HG02571 (cell line): ENCODE measurements at regions not wholly inside any gene's neighbourhood (a gene's known extent, or its start where the extent isn't known, plus 50 kb on each side); places are given as distances from the start of the nearest gene placed in this dataset.
"Not testable (repeated sequence)": the region's sequence is repeated elsewhere in the genome, so short reads cannot be mapped to it uniquely, and the experiment has no call there.

Experiments
- ATAC-seq: cut with Tn5 transposase; IDR thresholded peaks from one replicate; pipeline ENCODE4 v1.9.1; 2021; ENCODE audit warnings: mild to moderate bottlenecking, moderate library complexity; ENCODE audit not compliant: unreplicated experiment

GRCh38 chr1:147103416-147104155 lies 68.7 kb downstream of the PRKAB2 start:
- ATAC-seq = not testable (repeated sequence)

- ATAC-seq = no peak
These were observed 73.1 kb downstream of the PRKAB2 start for GRCh38 chr1:147099192-147099591.

DNA sequence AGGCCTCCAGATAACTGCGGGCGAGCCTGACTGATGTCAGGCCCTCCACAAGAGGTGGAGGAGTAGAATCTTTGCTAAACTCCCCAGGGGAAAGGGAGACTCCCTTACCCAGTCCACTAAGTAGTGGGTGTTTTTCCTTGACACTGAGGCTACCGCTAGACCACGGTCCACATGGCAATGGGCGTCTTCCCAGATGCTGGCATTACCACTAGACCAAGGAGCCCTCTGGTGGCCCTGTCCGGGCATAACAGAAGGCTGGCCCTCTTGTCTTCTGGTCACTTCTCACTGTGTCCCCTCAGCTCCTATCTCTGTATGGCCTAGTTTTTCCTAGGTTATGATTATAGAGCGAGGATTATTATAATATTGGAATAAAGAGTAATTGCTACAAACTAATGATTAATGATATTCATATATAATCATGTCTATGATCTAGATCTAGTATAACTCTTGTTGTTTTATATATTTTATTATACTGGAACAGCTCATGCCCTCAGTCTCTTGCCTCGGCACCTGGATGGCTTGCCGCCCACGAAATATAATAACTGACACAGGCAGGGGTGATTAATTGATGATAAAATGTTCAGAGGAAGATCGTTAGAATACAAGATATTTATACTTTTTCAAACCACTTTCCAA lies 73.8 kb downstream of the PRKAB2 start:
- not testable (repeated sequence) for ATAC-seq

- no peak for ATAC-seq
These were observed 76.6 kb downstream of the PRKAB2 start for GRCh38 chr1:147095691-147096090.

GRCh38 chr1:147091801-147092200 lies 80.5 kb downstream of the PRKAB2 start:
- ATAC-seq = no peak

GRCh38 chr1:147089457-147089856 lies 82.8 kb downstream of the PRKAB2 start:
- no peak for ATAC-seq

DNA sequence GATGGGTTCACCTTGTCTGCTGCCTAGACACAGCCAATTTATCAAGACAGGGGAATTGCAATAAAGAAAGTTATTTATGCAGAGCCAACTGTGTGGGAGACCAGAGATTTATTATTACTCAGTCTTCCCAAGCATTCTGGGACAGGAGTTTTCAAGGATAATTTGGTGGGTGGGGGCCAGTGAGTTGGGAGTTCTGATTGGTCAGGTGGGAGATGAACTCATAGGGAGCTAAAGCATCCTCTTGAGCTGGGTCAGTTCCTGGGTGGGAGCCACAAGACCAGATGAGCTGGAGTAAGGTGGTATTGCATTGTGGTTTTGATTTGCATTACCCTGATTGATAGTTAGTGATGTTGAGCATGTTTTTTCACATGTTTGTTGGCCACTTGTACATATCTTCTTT lies 86.1 kb downstream of the PRKAB2 start:
- no peak for ATAC-seq

DNA sequence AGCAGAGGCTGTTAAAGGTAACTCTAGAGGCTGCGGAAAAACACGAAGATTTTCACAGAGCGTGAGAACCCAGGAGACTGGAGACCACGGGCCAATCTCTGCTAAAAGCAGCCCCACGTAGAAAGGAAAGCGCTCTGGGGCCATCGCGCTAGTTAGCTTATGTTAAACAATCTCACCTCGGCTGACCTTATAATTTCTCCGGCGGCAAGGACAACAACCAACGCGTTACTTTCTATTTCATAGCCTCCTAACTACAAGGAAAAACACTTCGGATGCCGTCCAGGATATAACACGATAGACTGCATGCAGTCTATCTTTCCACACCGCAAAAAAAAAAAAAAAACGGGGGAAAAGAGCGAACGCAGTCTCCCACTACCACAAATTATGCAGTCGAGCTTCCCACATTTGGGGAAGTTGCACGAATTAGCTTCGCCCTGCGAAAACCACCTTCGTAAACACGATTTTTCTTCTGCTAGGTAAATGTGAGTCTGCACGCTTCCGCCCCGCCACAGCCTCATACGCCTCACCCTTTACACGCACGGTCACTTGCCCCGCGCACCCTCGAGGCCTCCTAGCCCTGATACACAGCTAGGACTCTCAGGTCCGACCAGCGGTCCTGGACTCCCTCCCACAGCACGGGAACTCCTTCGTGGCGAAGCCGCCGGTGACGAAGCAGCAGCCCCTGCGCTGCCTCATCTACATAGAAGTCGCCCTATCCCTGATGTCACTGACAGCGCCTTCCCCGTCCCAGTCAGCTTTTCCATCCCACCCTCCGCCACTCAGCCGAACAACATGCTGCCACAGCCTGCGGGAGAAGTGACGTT lies 87.8 kb downstream of the PRKAB2 start:
- ATAC-seq = peak; percentile 66

- no peak for ATAC-seq
These were observed 88.4 kb downstream of the PRKAB2 start for GRCh38 chr1:147083919-147084272.

- no peak for ATAC-seq
These were observed 91.4 kb downstream of the PRKAB2 start for GRCh38 chr1:147080671-147081394.

- ATAC-seq = no peak
These were observed 92.1 kb downstream of the PRKAB2 start for GRCh38 chr1:147080006-147080661.

GRCh38 chr1:147079400-147080005 lies 92.8 kb downstream of the PRKAB2 start:
- no peak for ATAC-seq

DNA sequence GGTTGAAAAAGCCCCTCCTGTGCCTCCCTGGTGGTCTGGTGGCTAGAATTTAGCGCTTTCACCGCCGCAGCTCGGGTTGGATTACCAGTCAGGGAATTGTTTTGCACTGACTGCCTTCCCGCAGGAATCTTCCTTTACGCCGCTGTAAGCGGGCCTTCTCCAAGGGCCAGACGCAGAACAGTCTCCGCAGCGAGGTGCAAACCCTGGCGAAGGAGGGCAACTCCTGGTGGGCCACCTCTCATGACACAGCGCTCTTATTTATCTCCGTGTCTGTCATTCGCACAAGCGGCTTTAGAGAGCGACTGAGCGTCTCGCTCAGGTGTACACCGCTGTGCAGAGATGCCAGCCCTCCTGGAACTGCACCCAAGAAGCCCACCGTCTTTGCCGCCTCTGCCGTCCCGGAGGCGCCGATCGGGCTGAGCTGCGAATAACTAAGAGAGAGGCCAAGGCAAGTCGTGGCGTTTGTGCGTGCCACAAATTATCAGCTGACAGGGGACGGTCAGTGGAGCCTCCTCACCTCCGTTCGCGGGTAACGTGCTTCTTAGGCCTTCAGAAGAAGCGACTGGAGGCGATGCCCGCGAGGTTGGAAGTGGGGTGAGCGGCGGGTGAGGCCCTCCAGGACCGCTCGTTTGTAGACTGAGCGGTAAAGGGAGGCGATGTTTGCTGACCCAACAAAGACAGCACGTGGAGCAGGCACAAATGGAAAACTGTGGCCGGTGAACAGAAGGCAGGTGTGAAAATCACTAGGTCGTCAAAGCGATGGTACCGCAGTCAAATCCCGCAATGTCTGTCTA lies 93.5 kb downstream of the PRKAB2 start:
- ATAC-seq = no peak

GRCh38 chr1:147077936-147078605 lies 94.2 kb downstream of the PRKAB2 start:
- ATAC-seq = no peak

DNA sequence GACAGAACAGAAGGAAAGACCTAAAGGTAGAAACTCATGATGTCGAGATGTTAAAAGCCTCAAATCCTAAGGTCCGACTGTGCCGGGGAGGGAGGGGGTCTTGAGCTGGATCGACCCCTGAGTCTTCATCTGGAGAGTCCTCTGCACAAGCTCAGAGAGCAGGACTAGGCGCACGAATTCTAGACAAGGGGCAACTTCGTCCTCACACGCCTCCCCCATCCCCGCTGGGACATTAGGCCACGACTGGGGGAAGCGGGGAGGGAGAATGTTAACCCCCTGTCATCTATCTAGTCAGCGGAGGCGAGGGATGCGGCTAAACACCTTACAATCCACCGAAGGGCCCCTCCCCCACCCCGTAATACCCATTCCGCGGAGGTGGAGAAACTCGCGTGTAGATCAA lies 94.7 kb downstream of the PRKAB2 start:
- no peak for ATAC-seq

DNA sequence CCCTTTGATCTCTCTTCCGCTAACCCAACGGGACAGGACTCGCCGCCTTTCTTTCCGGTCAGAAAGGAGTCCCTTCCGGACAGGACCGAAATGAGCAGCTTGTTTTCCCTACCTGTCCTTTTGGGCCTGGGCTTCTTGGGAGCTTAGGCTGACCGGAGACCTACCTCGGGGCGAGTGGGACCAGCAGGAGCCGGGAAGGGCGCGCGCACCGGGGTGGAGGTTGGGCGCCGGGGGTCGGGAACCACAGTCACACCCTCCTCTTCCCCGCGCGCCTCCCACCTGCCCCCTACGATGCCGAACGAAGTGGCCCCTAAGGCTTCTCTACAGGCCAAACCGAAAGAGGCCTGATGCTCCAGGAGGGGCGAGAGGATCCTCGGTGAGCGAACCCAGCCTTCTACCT lies 95.2 kb downstream of the PRKAB2 start:
- ATAC-seq = no peak

- no peak for ATAC-seq
These were observed 95.8 kb downstream of the PRKAB2 start for GRCh38 chr1:147076442-147076841.

DNA sequence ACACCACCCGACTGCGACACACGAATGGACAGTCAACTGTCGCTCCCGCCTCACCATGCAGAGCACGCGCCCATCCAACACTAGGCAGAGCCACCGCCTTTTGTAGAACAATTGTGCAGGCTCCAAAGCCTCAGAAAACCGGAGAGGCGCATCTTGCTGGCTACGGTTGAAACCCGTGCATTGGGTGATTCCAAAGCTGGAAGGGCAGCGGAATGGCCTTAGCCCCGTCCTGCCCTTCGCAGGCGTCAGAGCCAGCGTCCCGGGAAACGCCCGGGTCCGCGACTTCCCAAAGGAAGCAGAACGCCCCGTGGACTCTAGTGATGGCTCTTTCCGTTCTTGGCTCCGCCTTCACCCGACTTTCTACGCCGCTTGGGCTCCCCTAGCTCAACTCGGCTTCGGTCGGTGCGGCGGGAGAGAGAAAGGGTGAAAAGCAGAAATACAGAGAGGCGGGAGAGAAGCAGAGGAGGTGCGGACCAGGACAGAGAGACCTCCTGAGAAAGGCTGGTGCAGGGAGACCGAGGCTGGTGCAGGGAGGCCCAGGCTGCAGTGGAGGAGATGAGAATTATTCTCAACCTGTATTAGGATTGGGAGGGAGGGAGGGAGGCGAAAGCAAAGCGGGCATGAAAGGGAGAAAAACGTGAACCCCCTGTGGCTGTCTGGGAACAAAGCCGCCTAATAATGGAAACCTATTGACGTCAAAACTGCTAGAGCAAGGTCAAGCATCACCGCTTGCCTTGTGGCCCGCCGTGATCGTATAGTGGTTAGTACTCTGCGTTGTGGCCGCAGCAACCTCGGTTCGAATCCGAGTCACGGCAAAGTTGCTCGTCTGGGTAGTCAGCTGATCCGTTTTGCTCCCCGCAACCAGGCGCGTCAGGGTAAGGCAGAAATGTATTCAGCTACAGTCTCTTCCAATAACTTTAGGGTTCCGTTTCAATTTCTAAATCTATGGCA lies 99.5 kb downstream of the PRKAB2 start:
- no peak for ATAC-seq
